NCI-H146 treated with DMSO at 0.1 percent for 48 hours (cell line): ENCODE measurements at regions not wholly inside any gene's neighbourhood (a gene's known extent, or its start where the extent isn't known, plus 50 kb on each side); places are given as distances from the start of the nearest gene placed in this dataset.
"Not testable (repeated sequence)": the region's sequence is repeated elsewhere in the genome, so short reads cannot be mapped to it uniquely, and the experiment has no call there.

Experiments
- DNase-seq: peaks from one replicate; lab custom pipeline; 2025; ENCODE audit not compliant: unreplicated experiment; lab: John Stamatoyannopoulos, UW

GRCh38 chr2:176424746-176425145 is 155.5 kb downstream of the MTX2 start:
- DNase-seq, result no peak

GRCh38 chr2:176427549-176427948 is 158.3 kb downstream of the MTX2 start:
- DNase-seq, result no peak

GRCh38 chr2:176428944-176429469 is 159.8 kb downstream of the MTX2 start:
- DNase-seq, result not testable (repeated sequence)

GRCh38 chr2:176432434-176432833 is 163.2 kb downstream of the MTX2 start:
- DNase-seq, result no peak

GRCh38 chr2:176435729-176436128 is 166.5 kb downstream of the MTX2 start:
- no peak for DNase-seq

GRCh38 chr2:176443946-176444345 is 174.7 kb downstream of the MTX2 start:
- no peak for DNase-seq

- DNase-seq, result peak; percentile 36
These were observed 176.7 kb downstream of the MTX2 start for GRCh38 chr2:176445956-176446355.

- peak; percentile 8 for DNase-seq
These were observed 177.6 kb downstream of the MTX2 start for GRCh38 chr2:176446718-176447414.

- no peak for DNase-seq
These were observed 178.4 kb downstream of the MTX2 start for GRCh38 chr2:176447616-176448015.

- no peak for DNase-seq
These were observed 180.6 kb downstream of the MTX2 start for GRCh38 chr2:176449852-176450251.

- no peak for DNase-seq
These were observed 184.5 kb downstream of the MTX2 start for GRCh38 chr2:176453784-176454183.

GRCh38 chr2:176454893-176455815 is 185.9 kb downstream of the MTX2 start:
- peak; percentile 75 for DNase-seq

- peak; percentile 19 for DNase-seq
These were observed 186.6 kb downstream of the MTX2 start for GRCh38 chr2:176455816-176456291.

GRCh38 chr2:176457481-176457880 is 188.2 kb downstream of the MTX2 start:
- DNase-seq, result no peak

- DNase-seq, result no peak
These were observed 192.0 kb downstream of the MTX2 start for GRCh38 chr2:176461098-176461808.

- no peak for DNase-seq
These were observed 192.8 kb downstream of the MTX2 start for GRCh38 chr2:176461809-176462670.

GRCh38 chr2:176463546-176463945 is 194.3 kb downstream of the MTX2 start:
- DNase-seq, result no peak

- DNase-seq, result peak; percentile 59
These were observed 195.8 kb downstream of the MTX2 start for GRCh38 chr2:176464886-176465564.

- DNase-seq, result no peak
These were observed 197.7 kb downstream of the MTX2 start for GRCh38 chr2:176466918-176467452.
